ENCODE measurements at regions not wholly inside any gene's neighbourhood (a gene's known extent, or its start where the extent isn't known, plus 50 kb on each side); places are given as distances from the start of the nearest gene placed in this dataset.

DNA sequence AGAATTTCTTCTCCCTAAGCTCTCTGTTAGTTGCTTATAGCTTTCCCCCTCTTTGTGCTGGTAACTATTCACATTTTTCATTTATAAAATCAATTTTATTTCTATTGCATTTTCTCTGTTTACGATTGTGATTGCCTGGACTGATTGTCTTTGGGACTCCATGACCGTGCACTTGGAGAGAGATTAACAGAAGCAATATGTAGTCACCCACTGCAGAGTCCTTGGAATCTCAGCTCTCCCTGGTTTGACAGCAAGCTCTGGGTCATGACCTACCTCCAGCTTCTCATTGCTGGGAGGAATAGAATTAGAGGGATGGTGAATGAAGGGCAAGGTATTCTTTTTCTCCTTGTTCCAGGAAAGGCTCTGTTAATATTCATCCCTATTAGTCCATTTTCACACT lies 398.2 kb downstream of the AACS start:
- H3K4me3 ChIP-seq (ENCODE audit: control insufficient read depth, low read depth, low read length) = no peak overlapping the region
- DNase-seq (ENCODE audit: low read depth) = no peak
- TF ChIP-seq, protein P1, sequence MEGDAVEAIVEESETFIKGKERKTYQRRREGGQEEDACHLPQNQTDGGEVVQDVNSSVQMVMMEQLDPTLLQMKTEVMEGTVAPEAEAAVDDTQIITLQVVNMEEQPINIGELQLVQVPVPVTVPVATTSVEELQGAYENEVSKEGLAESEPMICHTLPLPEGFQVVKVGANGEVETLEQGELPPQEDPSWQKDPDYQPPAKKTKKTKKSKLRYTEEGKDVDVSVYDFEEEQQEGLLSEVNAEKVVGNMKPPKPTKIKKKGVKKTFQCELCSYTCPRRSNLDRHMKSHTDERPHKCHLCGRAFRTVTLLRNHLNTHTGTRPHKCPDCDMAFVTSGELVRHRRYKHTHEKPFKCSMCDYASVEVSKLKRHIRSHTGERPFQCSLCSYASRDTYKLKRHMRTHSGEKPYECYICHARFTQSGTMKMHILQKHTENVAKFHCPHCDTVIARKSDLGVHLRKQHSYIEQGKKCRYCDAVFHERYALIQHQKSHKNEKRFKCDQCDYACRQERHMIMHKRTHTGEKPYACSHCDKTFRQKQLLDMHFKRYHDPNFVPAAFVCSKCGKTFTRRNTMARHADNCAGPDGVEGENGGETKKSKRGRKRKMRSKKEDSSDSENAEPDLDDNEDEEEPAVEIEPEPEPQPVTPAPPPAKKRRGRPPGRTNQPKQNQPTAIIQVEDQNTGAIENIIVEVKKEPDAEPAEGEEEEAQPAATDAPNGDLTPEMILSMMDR (IDR thresholded peaks at IDR 0.05; ENCODE audit: control insufficient read depth, insufficient read depth, low read depth, low read length, missing control alignments) = no peak

DNA sequence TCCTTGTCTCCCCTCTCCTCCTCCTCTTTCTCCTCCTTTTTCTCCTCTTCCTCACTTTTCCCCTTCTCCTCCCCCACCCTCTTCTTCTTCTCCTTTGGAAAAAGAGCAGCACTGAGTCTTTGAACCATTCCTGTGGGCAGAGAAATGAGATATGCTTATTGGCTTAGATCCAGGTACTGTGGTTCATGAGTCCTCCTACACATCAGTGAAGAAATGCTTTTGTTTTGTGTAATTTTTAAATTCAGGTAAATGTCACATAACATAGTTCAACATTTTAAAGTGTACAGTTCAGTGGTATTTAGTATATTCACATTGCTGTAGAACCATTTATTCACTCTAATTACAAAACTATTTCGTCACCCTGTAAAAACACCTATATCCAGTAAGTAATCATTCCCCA lies 402.1 kb downstream of the AACS start:
- no peak for DNase-seq (ENCODE audit: low read depth)
- TF ChIP-seq, protein P1 (IDR thresholded peaks at IDR 0.05; ENCODE audit: control insufficient read depth, insufficient read depth, low read depth, low read length, missing control alignments) = no peak
- no peak overlapping the region for H3K4me3 ChIP-seq (ENCODE audit: control insufficient read depth, low read depth, low read length)

DNA sequence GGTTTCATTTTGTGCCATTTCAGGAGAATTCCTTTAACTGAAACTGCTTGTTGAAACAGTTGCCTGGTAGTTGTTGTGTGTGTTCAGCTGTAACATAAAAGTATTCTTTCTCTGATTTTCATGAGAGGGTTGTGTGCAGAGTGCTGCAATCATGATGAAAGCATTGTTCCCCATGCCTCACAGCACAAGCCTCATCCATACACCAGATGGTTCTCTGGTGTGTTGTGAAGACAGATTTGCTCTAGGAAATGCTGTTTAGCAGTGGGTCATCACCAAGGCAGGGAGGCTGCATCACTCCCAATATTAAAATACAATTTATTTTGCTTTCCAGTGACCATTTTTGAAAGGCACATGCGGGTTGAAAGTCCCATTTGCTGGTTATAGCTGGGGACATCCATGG lies 404.4 kb downstream of the AACS start:
- no peak for DNase-seq (ENCODE audit: low read depth)
- TF ChIP-seq, protein P1 (IDR thresholded peaks at IDR 0.05; ENCODE audit: control insufficient read depth, insufficient read depth, low read depth, low read length, missing control alignments) = no peak
- H3K4me3 ChIP-seq (ENCODE audit: control insufficient read depth, low read depth, low read length) = no peak overlapping the region

DNA sequence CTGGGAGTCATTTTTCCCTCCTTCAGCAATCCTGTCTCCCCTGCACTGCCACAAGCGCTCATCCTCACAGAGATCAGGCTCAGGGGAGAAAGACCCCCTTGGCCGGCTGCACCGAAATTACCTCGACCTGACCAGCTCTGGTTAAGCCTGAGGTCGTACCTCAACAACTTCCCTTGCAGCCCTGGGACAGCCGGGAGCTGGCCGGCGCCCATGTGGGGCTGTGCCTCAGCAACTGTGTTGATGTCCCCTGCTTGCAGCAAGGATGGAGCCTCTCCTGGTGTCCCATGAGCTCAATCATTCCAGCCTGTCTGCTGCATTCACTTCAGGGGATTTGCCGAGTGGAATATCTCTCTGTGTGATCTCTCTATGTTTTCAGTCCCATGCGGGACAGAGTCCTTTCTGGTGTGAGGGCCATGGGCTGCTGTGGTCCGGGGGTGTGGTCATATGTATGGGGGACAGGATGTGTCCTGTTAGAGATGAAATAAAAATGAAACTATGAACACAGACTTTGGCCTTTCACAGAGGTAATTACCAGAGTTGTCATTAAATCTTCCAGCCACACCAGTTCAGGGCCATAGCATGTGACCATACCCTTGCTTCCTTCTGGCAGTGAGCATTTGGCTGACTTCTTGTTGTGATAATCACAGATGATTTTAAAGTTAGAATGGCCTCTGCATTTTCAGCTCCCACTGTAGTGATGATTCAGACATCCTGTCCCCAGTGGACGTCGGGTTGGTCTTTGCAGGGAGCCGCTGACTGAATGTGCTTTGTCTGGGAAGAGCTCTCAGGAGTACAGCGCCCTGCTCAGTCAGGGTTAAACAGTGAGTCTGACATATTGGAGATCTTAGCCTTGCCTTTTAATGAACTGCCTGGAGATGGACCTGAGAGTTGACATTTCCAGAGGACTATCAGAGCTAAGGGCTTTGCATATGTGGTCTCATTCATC lies 405.9 kb downstream of the AACS start:
- DNase-seq (ENCODE audit: low read depth) = no peak
- TF ChIP-seq, protein P1 (IDR thresholded peaks at IDR 0.05; ENCODE audit: control insufficient read depth, insufficient read depth, low read depth, low read length, missing control alignments) = no peak
- H3K4me3 ChIP-seq (ENCODE audit: control insufficient read depth, low read depth, low read length) = no peak overlapping the region

DNA sequence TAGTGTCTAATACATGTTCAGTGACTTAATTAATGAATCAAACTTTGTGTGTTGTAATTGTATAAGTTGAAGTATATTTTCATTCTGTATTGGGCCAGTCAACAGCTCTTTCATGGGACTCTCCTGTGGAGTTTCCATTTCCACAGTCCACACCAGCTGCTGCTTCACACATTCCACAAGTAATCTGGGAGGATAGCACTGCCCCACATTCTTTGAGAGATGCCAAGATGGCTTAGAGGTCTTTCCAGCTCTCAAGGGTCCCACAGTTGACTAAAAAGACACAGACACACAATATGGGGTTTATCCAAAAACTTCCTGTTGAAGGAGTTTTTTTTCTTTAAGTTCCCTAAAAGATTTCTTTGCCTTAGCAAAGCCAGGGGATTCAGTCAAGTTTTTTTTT lies 408.3 kb downstream of the AACS start:
- no peak overlapping the region for H3K4me3 ChIP-seq (ENCODE audit: control insufficient read depth, low read depth, low read length)
- no peak for DNase-seq (ENCODE audit: low read depth)

GRCh38 chr12:125487336-125487735 lies 422.1 kb downstream of the AACS start:
- DNase-seq (ENCODE audit: low read depth) = no peak
- TF ChIP-seq, protein P1 (IDR thresholded peaks at IDR 0.05; ENCODE audit: control insufficient read depth, insufficient read depth, low read depth, low read length, missing control alignments) = no peak
- no peak overlapping the region for H3K4me3 ChIP-seq (ENCODE audit: control insufficient read depth, low read depth, low read length)

More for the DNA sequence above, 408.3 kb downstream of the AACS start:
- TF ChIP-seq, protein P1 (IDR thresholded peaks at IDR 0.05; ENCODE audit: control insufficient read depth, insufficient read depth, low read depth, low read length, missing control alignments) = no peak
